GM12874 (cell line): ENCODE measurements at regions not wholly inside any gene's neighbourhood (a gene's known extent, or its start where the extent isn't known, plus 50 kb on each side); places are given as distances from the start of the nearest gene placed in this dataset.

ENCODE experiments used
- TF ChIP-seq, protein P1 (sequence below): IDR thresholded peaks from 2 replicates; pipeline ENCODE4 v1.5.1; 2011; ENCODE audit warnings: low read depth, mild to moderate bottlenecking, control low read depth, low read length, moderate library complexity; ENCODE audit not compliant: insufficient read depth

DNA sequence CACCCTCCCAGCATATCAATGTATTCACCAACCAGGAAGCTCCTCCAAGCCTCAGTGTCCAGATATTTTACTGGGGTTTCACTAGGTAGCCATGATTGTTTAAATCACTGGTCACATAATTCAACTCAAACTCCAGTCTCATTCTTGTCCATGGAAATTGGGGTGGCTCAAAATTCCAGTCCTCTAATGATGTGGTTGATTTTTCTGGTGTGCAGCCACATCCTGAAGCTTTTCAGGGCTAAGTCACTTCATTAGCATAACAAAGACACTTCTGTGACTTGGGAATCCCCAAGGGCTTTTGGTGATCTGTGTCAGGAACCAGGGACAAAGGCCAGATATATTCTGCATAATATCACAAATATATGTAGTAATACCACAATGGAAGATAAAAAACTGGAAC is 786.9 kb upstream of the IGFBP3 start:
- TF ChIP-seq, protein P1, sequence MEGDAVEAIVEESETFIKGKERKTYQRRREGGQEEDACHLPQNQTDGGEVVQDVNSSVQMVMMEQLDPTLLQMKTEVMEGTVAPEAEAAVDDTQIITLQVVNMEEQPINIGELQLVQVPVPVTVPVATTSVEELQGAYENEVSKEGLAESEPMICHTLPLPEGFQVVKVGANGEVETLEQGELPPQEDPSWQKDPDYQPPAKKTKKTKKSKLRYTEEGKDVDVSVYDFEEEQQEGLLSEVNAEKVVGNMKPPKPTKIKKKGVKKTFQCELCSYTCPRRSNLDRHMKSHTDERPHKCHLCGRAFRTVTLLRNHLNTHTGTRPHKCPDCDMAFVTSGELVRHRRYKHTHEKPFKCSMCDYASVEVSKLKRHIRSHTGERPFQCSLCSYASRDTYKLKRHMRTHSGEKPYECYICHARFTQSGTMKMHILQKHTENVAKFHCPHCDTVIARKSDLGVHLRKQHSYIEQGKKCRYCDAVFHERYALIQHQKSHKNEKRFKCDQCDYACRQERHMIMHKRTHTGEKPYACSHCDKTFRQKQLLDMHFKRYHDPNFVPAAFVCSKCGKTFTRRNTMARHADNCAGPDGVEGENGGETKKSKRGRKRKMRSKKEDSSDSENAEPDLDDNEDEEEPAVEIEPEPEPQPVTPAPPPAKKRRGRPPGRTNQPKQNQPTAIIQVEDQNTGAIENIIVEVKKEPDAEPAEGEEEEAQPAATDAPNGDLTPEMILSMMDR: no peak

DNA sequence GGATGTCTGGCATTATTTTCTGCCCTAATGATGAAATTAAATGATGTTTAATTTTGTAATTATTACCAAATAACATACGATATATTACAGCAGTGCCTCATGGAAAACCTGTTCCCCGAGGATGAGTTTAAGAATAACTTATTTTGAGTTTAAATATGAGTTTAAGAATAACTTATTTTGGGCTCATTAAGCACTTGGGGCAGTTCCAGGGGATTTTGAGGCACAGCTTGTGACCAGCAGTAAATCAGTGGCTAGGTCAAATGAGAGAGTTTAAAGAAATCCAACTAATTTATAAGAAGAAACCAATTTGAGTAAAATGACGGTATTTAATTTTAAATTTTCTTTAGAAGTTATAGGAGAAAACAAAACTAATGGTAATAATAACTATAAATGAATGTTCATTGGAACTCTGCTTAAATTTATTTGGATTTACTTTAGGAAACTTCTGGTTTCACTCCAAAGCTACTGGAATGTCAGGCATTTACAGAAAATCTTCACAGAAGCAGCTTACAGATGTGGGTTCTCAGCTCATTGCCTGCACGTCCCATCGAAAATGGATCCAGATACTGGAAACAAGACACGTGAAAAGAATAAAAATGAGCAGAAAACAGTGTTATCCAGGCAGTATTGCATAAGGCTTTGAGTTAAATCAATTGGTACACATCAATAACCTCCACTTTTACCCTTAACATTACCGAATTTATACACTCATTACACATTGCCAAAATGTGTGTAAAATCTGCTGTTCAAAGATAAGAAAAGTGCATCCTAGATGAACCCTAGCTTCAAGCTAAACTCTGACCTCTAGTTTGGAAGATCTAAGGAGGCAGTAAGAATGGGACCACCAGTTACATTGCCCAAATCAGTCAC is 784.5 kb upstream of the IGFBP3 start:
- TF ChIP-seq, protein P1: no peak

DNA sequence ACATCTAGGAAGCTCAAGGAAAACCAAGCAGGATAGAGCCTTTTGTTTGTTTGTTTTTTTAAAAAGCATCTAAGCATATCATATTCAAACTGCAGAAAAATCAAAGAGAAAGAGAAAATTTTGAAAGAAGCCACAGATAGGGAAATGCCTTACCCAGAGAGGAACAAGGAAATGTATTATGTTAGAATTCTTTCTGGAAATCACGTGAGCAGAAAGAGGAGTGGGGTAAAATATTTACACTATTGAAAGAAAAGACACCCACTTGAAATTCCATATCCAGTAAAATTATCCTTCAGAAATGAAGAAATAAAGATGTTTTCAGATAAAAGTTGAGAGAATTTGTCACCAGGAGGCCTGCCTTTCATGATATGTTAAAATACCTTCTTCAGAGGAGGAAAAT is 775.7 kb upstream of the IGFBP3 start:
- TF ChIP-seq, protein P1: no peak

DNA sequence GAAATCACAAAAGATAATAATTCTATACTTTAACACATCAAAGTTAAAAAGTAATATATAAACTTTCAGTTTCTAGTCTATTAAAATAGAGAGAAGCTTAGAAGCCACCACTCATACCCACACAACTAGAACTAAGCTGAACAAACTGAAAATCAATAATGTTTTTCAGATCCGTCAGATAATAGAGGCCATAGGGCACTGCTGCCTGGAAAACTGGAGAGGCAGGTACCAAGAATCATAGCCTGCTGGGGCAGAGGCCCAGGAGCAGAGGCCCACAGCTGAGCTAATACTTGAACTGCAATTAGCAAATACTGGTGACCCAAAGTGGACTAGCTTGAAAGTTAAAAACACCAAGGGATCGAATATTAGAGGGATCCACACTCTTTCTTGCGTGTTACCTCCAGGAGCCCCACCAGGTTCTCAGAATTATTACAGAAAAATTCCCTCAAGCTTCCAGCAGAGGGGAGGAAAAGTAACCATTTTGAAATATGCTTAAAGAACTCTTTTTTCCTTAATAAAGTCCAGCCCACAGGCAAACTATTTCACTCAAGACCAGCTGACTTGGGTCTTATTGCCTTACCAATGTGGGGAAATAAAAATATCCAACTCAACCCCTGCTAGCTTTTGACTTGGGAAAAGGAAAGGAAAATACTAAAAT is 774.1 kb upstream of the IGFBP3 start:
- TF ChIP-seq, protein P1: no peak

DNA sequence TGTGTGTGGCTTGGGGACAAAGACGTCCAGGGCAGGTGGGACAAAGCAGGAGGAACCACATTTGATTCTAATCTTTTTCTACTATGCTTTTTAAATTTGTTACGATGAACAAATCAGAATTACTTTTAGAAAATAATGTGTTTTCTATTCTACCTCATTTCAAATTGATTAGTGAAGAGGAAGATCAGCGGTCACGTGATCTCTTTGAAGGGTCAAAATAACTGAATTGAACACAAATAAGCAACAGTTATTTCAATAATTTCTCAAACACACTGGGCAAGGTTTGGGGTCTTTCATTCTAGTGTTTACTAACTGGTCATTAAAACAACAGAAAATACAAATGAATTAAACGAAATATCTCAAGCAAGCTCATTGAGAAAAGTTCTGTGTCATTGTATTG is 773.0 kb upstream of the IGFBP3 start:
- TF ChIP-seq, protein P1: no peak

DNA sequence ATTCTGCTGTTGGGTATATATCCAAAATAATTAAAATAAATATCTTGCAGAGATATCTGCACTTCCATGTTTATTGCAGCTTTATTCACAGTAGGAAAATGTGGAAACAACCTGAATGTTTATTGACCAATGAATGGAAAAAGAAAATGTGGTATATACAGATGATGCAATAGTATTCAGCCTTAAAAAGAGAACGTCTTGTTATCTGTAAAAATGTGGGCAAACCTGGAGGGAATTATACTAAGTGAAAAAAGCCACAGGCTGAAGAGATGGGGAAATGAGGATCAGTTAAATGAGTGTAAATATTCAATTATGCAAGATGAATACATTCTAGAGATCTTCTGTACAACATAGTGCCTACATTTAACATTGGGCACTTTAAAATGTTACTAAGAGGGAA is 766.1 kb upstream of the IGFBP3 start:
- TF ChIP-seq, protein P1: no peak

DNA sequence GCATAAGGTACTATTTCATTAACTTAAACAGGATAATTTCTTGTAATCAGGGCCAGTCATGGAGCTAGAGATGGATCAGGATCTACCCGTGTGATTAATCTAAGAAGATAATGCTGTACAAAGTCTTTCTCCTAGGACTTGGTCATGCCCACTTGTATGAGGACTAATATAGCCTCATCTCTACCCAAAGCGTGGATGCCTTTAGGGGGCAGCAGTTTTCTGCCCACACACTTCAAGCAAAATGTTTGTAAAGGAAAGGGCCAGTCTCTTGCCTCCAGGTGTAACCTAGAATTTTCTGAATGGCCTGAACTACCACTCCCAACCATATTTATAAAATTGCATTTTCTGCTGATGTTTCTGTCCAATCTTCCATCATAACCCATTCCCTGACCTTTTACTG is 764.0 kb upstream of the IGFBP3 start:
- TF ChIP-seq, protein P1: no peak
